ENCODE measurements at regions not wholly inside any gene's neighbourhood (a gene's known extent, or its start where the extent isn't known, plus 50 kb on each side); places are given as distances from the start of the nearest gene placed in this dataset.

DNA sequence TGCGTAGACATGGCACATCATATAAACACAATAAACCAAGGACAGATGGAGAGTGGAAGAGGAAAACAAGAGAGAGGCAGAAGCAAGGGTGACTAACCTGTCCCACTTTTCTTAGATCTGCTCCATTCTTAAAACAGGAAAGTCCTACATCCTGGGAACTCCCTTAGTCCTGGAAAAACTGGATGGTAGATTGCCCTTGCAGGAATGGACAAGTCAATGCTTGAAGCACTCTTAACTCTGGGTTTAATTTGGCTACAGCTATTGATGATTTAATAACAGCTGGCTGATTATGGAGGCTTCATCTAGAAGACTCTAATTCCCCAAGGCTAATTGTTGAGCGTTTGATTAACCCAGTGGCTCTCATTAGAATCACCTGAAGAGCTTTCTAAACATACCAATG, 258.8 kb downstream of the MIAT start:
- WGBS, 5 donors = 83 to 96% (median 89%) methylated on average over 2 of the region's 2 CpGs

DNA sequence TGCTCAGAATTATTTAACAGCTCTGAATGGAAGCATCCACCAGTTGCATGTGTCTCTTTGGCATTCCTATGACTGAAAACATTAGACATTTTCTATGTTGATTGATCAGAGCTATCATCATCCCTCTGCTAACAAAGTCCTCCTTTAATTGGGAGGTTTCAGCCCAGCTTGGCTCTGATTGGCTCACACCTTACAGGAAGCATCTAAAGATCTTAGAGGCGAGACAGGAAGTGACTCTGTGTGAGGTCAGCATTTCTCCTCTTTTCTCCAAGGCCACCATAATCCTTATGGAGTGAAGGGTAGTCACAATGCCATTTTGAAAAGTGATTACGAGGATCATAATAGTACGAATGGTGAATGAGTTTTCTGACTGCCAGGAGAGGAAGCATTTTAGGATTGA, 260.8 kb downstream of the MIAT start:
- H3K9me3 ChIP-seq = no peaks in the 10 kb centered on the region
- 70 to 74% (median 71%) methylated on average over 3 of the region's 3 CpGs for WGBS, 5 donors
- no peaks in the 10 kb centered on the region for H3K4me1 ChIP-seq
- no peak for DNase-seq
- H3K4me3 ChIP-seq = no peak overlapping the region
- H3K27ac ChIP-seq = no peak overlapping the region
- no peaks in the 10 kb centered on the region for H3K36me3 ChIP-seq
- H3K27me3 ChIP-seq = peaks cover 0 to 28% (median 10%) of the 10 kb centered on the region in 3 donors
- intact Hi-C loops (cut with DNase I; ENCODE audit: low total_unique reads) = no loop called here
- TF ChIP-seq POLR2AphosphoS5 (IDR thresholded peaks at IDR 0.05) (no peak), EP300 (IDR thresholded peaks at IDR 0.05) (no peak), POLR2A (IDR thresholded peaks at IDR 0.05) (no peak)
- TF ChIP-seq, protein P1, sequence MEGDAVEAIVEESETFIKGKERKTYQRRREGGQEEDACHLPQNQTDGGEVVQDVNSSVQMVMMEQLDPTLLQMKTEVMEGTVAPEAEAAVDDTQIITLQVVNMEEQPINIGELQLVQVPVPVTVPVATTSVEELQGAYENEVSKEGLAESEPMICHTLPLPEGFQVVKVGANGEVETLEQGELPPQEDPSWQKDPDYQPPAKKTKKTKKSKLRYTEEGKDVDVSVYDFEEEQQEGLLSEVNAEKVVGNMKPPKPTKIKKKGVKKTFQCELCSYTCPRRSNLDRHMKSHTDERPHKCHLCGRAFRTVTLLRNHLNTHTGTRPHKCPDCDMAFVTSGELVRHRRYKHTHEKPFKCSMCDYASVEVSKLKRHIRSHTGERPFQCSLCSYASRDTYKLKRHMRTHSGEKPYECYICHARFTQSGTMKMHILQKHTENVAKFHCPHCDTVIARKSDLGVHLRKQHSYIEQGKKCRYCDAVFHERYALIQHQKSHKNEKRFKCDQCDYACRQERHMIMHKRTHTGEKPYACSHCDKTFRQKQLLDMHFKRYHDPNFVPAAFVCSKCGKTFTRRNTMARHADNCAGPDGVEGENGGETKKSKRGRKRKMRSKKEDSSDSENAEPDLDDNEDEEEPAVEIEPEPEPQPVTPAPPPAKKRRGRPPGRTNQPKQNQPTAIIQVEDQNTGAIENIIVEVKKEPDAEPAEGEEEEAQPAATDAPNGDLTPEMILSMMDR (IDR thresholded peaks at IDR 0.05) = no peak

More for the DNA sequence above, 258.8 kb downstream of the MIAT start:
- no peak for DNase-seq
- Histone ChIP-seq H3K27ac (no peak overlapping the region), H3K4me1 (no peaks in the 10 kb centered on the region), H3K4me3 (no peak overlapping the region), H3K36me3 (no peaks in the 10 kb centered on the region), H3K27me3 (peaks cover 0 to 41% (median 18%) of the 10 kb centered on the region in 3 donors), H3K9me3 (no peaks in the 10 kb centered on the region)
- TF ChIP-seq POLR2AphosphoS5 (IDR thresholded peaks at IDR 0.05) = no peak
- no peak for TF ChIP-seq EP300 (IDR thresholded peaks at IDR 0.05)
- TF ChIP-seq, protein P1 (IDR thresholded peaks at IDR 0.05) = no peak
- no peak for TF ChIP-seq POLR2A (IDR thresholded peaks at IDR 0.05)
- intact Hi-C loops (cut with DNase I; ENCODE audit: low total_unique reads) = no loop called here

DNA sequence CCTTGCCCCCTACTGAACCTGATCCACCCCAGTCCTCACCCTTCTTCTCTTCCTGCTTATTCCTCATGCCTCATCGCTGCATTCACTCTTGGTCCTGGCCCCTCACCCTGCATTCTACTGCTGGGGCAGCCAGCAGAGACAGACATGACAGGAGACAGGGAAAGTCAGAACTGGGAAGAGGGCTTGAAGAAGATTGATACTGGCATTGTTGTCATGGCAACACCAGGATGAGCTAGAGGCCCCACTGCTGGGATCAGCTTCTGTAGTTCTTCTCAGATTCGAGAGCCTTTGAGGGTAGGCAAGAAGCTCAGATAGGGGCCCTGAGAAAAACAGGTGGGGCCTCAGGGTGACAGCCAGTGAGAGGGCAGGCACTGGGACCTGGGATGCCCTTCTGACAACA, 264.3 kb downstream of the MIAT start:
- no peak overlapping the region for H3K4me3 ChIP-seq
- no peaks in the 10 kb centered on the region for H3K4me1 ChIP-seq
- TF ChIP-seq POLR2A (IDR thresholded peaks at IDR 0.05) (no peak), EP300 (IDR thresholded peaks at IDR 0.05) (no peak), POLR2AphosphoS5 (IDR thresholded peaks at IDR 0.05) (no peak)
- TF ChIP-seq, protein P1 (IDR thresholded peaks at IDR 0.05) = no peak
- H3K27me3 ChIP-seq = no peaks in the 10 kb centered on the region
- 36 to 55% (median 44%) methylated on average over 2 of the region's 2 CpGs for WGBS, 5 donors
- no peaks in the 10 kb centered on the region for H3K36me3 ChIP-seq
- no peak for DNase-seq
- H3K27ac ChIP-seq = no peak overlapping the region
- intact Hi-C loops (cut with DNase I; ENCODE audit: low total_unique reads) = no loop called here
- H3K9me3 ChIP-seq = no peaks in the 10 kb centered on the region

DNA sequence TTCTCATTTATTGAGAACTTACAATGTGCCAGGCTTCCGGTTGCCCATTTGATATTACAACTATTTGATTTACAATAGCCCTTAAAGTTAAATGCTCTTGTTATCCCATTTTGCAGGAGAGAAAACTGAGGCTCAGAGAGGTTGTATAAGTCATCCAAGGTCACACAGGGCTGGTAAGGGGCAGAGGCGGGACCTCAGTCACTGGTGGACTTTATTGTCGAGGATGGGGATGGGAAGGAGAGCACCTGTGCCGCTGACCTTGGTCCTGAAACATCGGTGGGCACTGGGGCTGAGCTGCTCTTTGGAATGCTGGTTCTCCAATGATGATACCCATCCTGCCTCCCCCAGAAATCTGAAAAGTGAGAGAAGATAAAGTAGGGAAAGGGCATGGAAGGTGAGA, 265.4 kb downstream of the MIAT start:
- intact Hi-C loops (cut with DNase I; ENCODE audit: low total_unique reads) = no loop called here
- Histone ChIP-seq H3K36me3 (no peaks in the 10 kb centered on the region), H3K4me1 (no peaks in the 10 kb centered on the region), H3K4me3 (no peak overlapping the region), H3K27ac (no peak overlapping the region), H3K9me3 (no peaks in the 10 kb centered on the region), H3K27me3 (no peaks in the 10 kb centered on the region)
- DNase-seq = peak in 1 of 2 donors; percentile 42
- 24 to 28% (median 25%) methylated on average over 5 of the region's 5 CpGs for WGBS, 5 donors
- TF ChIP-seq POLR2AphosphoS5 (IDR thresholded peaks at IDR 0.05) = no peak
- no peak for TF ChIP-seq EP300 (IDR thresholded peaks at IDR 0.05)
- no peak for TF ChIP-seq POLR2A (IDR thresholded peaks at IDR 0.05)
- TF ChIP-seq, protein P1 (IDR thresholded peaks at IDR 0.05) = no peak

All from stomach (tissue), 8 donors.